ENCODE measurements at regions not wholly inside any gene's neighbourhood (a gene's known extent, or its start where the extent isn't known, plus 50 kb on each side); places are given as distances from the start of the nearest gene placed in this dataset.

DNA sequence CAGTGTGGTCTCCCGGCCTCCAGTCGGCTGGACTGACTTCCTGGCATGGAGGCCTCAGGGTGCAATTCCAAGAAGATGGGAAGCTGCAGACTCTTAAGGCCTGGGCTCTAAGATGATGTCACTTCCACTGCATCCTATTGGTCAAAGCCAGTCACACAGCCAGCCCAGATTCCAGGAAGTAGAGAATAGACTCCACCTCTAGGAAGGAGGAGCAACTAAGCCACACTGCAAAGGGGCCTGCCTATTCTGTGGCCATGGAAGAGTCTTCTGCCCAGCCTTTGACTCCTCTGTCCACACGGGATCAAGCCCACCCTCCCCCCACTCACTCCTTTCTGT, 103.9 kb upstream of the RFLNA start:
- Mint-ChIP-seq H3K4me1 (ENCODE audit: low read depth) (peaks cover 61% of the 10 kb centered on the region), H3K27me3 (no peaks in the 10 kb centered on the region), H3K4me3 (ENCODE audit: low read depth) (no peak overlapping the region), H3K27ac (peak overlapping the region; percentile 87), H3K9me3 (ENCODE audit: low read depth) (peaks cover 6% of the 10 kb centered on the region), H3K36me3 (ENCODE audit: insufficient read depth) (no peaks in the 10 kb centered on the region)
- no peak for DNase-seq (ENCODE audit: low spot score, unreplicated experiment)
- no peak for TF ChIP-seq CTCF (IDR thresholded peaks at IDR 0.05; ENCODE audit: unreplicated experiment)

- Mint-ChIP-seq H3K27ac (peak overlapping the region; percentile 87), H3K27me3 (no peaks in the 10 kb centered on the region), H3K9me3 (ENCODE audit: low read depth) (peaks cover 6% of the 10 kb centered on the region), H3K4me3 (ENCODE audit: low read depth) (no peak overlapping the region), H3K36me3 (ENCODE audit: insufficient read depth) (no peaks in the 10 kb centered on the region), H3K4me1 (ENCODE audit: low read depth) (peaks cover 53% of the 10 kb centered on the region)
- no peak for DNase-seq (ENCODE audit: low spot score, unreplicated experiment)
- no peak for TF ChIP-seq CTCF (IDR thresholded peaks at IDR 0.05; ENCODE audit: unreplicated experiment)
Measured at GRCh38 chr12:124191966-124192365, 102.9 kb upstream of the RFLNA start.

DNA sequence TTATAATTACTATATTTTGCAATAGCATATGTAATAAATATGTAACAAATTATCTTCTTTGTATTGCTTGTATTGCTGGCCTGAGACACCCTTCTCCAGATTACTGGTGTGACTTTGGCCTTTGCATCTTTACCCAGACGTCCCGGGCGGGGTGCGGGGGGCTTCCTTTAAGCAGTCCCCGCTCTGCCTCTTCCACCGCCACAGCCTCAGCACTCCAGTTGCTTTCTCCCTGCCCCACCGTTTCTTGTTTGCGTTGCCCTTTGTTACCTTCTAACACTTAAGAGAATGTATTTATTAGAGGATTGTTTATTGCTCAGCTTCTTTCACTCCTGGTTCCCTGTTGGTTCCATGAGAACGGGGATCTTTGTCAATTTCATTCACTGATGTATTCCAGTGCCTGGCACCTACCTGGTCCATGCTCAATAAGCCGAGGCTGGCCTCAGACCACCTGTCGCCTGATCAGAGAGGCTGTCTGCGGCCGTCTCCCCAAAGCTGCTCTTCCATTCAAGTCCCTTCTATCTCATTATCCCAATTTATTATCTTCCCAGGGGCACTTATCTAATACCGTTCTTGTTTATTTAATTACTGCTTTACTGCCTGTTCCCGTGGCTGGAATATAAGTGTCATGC, 100.5 kb upstream of the RFLNA start:
- TF ChIP-seq CTCF (IDR thresholded peaks at IDR 0.05; ENCODE audit: unreplicated experiment) = no peak
- H3K27me3 Mint-ChIP-seq = no peaks in the 10 kb centered on the region
- peak overlapping the region; percentile 81 for H3K27ac Mint-ChIP-seq
- no peak for DNase-seq (ENCODE audit: low spot score, unreplicated experiment)
- H3K36me3 Mint-ChIP-seq (ENCODE audit: insufficient read depth) = peaks cover 2% of the 10 kb centered on the region
- peaks cover 39% of the 10 kb centered on the region for H3K4me1 Mint-ChIP-seq (ENCODE audit: low read depth)
- H3K9me3 Mint-ChIP-seq (ENCODE audit: low read depth) = peaks cover 11% of the 10 kb centered on the region
- no peak overlapping the region for H3K4me3 Mint-ChIP-seq (ENCODE audit: low read depth)

- H3K4me3 Mint-ChIP-seq (ENCODE audit: low read depth) = no peak overlapping the region
- no peak for DNase-seq (ENCODE audit: low spot score, unreplicated experiment)
Measured at GRCh38 chr12:124194893-124195566, 99.9 kb upstream of the RFLNA start.

DNA sequence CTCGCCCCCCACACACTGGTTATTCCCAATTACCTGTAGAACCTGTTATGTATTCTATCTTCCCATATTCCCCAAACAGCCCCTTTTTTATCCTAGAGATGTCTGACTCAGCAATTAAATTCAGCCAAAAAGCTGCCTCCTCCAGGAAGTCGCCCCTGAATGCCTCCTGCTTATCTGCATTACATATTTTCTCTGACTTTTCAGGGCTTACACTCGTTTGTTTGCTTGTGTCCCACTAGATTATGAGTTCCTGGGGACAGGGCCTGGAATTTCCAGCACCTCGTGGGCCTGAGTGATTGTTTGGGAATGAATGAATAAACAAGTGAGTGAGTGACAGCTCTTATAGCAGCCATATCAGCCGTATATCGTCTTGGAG, 99.3 kb upstream of the RFLNA start:
- Mint-ChIP-seq H3K9me3 (ENCODE audit: low read depth) (peaks cover 11% of the 10 kb centered on the region), H3K27me3 (no peaks in the 10 kb centered on the region), H3K4me1 (ENCODE audit: low read depth) (peaks cover 35% of the 10 kb centered on the region), H3K36me3 (ENCODE audit: insufficient read depth) (peaks cover 2% of the 10 kb centered on the region), H3K27ac (peak overlapping the region; percentile 92), H3K4me3 (ENCODE audit: low read depth) (no peak overlapping the region)
- no peak for TF ChIP-seq CTCF (IDR thresholded peaks at IDR 0.05; ENCODE audit: unreplicated experiment)
- no peak for DNase-seq (ENCODE audit: low spot score, unreplicated experiment)

More at GRCh38 chr12:124194893-124195566, 99.9 kb upstream of the RFLNA start:
- Mint-ChIP-seq H3K36me3 (ENCODE audit: insufficient read depth) (peaks cover 2% of the 10 kb centered on the region), H3K9me3 (ENCODE audit: low read depth) (peaks cover 11% of the 10 kb centered on the region), H3K27ac (peak overlapping the region; percentile 92), H3K4me1 (ENCODE audit: low read depth) (peaks cover 37% of the 10 kb centered on the region), H3K27me3 (no peaks in the 10 kb centered on the region)
- TF ChIP-seq CTCF (IDR thresholded peaks at IDR 0.05; ENCODE audit: unreplicated experiment) = no peak

Data from progenitor cell of endocrine pancreas (in vitro differentiated cells).